ENCODE measurements at regions not wholly inside any gene's neighbourhood (a gene's known extent, or its start where the extent isn't known, plus 50 kb on each side); places are given as distances from the start of the nearest gene placed in this dataset.

- Histone ChIP-seq H3K4me2 (ENCODE audit: low read depth, low read length) (peak overlapping the region; percentile 17; the same call in 1 of the 2 replicates), H3K9ac (ENCODE audit: low read length) (no peak overlapping the region), H3F3A (ENCODE audit: insufficient read depth, low read length) (no peaks in the 10 kb centered on the region), H3K27ac (ENCODE audit: low read length) (peak overlapping the region; percentile 25; the same call in 1 of the 2 replicates), H3K4me3 (ENCODE audit: low read length) (no peak overlapping the region), H3K27me3 (replicated peaks; ENCODE audit: insufficient read depth, low read length) (no peaks in the 10 kb centered on the region), H3K9me2 (replicated peaks; ENCODE audit: insufficient read depth, low read length) (no peaks in the 10 kb centered on the region), H3K9me3 (replicated peaks; ENCODE audit: insufficient read depth, low read length) (no peaks in the 10 kb centered on the region), H2AFZ (ENCODE audit: low read length) (no peak overlapping the region), H3K4me1 (ENCODE audit: low read length) (peaks cover 3% of the 10 kb centered on the region; the same call in 1 of the 2 replicates), H4K20me1 (ENCODE audit: insufficient read depth, low read length) (no peaks in the 10 kb centered on the region), H3K79me2 (ENCODE audit: low read length) (no peaks in the 10 kb centered on the region), H3K36me3 (replicated peaks; ENCODE audit: insufficient read depth, low read length) (no peaks in the 10 kb centered on the region)
- TF ChIP-seq EZH2phosphoT487 (IDR thresholded peaks at IDR 0.05; ENCODE audit: low read length) (no peak), EZH2 (optimal IDR thresholded peaks at IDR 0.05; ENCODE audit: low read depth, low read length) (no peak), CTCF (IDR thresholded peaks at IDR 0.05; ENCODE audit: low read length) (no peak)
- DNase-seq, result no peak
Measured at GRCh38 chr6:134464690-134465411, 146.9 kb upstream of the SGK1 start.

DNA sequence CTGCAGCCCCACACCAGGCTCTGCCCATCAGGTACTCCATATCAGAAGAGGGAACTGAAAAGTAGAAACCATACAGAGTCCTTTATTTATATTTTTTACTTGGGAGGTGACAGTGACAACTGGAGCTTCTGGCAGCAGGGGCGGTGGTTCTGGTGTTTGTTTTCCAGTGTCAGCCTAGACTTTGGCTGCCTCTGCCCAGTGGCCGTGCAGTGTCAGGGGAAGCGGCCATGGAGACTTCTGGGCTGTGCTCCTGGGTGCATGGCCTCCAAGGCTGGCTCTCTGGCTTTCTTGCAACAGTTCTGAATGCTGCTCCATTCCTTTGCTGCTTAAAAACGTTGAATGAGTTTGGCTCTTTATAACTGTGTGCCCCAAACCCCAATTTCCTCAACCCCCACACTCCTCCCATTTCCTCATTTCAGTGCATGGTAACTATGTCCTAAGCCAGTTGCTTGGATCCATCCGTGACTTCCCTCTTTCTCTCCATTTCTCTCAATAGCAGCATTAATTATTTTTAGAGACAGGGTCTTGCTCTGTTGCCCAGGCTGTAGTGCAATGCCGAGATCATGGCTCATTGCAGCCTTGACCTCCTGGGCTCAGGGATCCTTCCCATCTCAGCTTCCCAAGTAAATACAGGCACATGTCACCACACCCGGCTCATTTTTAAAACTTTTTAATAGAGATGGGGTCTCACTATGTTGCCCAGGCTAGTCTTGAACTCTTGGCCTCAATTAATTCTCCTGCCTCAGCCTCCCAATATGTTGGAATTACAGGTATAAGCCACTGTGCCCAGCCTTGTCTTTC, 141.1 kb upstream of the SGK1 start:
- no peaks in the 10 kb centered on the region for H3K9me2 ChIP-seq (replicated peaks; ENCODE audit: insufficient read depth, low read length)
- no peak overlapping the region for H3K9ac ChIP-seq (ENCODE audit: low read length)
- no peaks in the 10 kb centered on the region for H3K9me3 ChIP-seq (replicated peaks; ENCODE audit: insufficient read depth, low read length)
- TF ChIP-seq EZH2phosphoT487 (IDR thresholded peaks at IDR 0.05; ENCODE audit: low read length) (no peak), EZH2 (optimal IDR thresholded peaks at IDR 0.05; ENCODE audit: low read depth, low read length) (no peak), CTCF (IDR thresholded peaks at IDR 0.05; ENCODE audit: low read length) (no peak)
- H3K27ac ChIP-seq (ENCODE audit: low read length), result no peak overlapping the region
- no peaks in the 10 kb centered on the region for H4K20me1 ChIP-seq (ENCODE audit: insufficient read depth, low read length)
- H2AFZ ChIP-seq (ENCODE audit: low read length), result no peak overlapping the region
- H3F3A ChIP-seq (ENCODE audit: insufficient read depth, low read length), result no peaks in the 10 kb centered on the region
- H3K4me2 ChIP-seq (ENCODE audit: low read depth, low read length), result no peak overlapping the region
- no peaks in the 10 kb centered on the region for H3K27me3 ChIP-seq (replicated peaks; ENCODE audit: insufficient read depth, low read length)
- no peak for DNase-seq
- H3K36me3 ChIP-seq (replicated peaks; ENCODE audit: insufficient read depth, low read length), result no peaks in the 10 kb centered on the region
- H3K79me2 ChIP-seq (ENCODE audit: low read length), result no peaks in the 10 kb centered on the region
- H3K4me1 ChIP-seq (ENCODE audit: low read length), result no peaks in the 10 kb centered on the region
- H3K4me3 ChIP-seq (ENCODE audit: low read length), result no peak overlapping the region

DNA sequence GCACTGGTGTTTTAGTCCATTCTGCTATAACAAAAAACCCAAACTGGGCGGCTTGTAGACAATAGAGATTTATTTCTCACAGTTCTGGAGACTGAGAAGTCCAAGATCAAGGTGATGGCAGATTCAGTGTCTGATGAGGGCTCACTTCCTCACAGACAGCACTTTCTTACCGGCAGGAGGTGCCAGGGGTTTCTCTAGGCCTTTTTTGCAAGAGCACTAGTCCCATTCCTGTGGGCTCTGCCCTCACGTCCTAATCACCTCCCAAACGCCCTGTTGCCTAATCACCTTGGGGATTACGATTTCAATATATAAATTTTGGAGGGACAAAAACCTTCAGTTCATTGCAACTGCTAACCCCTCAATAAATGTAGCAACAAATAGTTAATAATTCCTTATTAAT, 140.0 kb upstream of the SGK1 start:
- Histone ChIP-seq H3K9me3 (replicated peaks; ENCODE audit: insufficient read depth, low read length) (no peaks in the 10 kb centered on the region), H4K20me1 (ENCODE audit: insufficient read depth, low read length) (no peaks in the 10 kb centered on the region), H3K79me2 (ENCODE audit: low read length) (no peaks in the 10 kb centered on the region), H3K36me3 (replicated peaks; ENCODE audit: insufficient read depth, low read length) (no peaks in the 10 kb centered on the region), H2AFZ (ENCODE audit: low read length) (no peak overlapping the region), H3F3A (ENCODE audit: insufficient read depth, low read length) (no peaks in the 10 kb centered on the region), H3K9ac (ENCODE audit: low read length) (no peak overlapping the region), H3K9me2 (replicated peaks; ENCODE audit: insufficient read depth, low read length) (no peaks in the 10 kb centered on the region), H3K4me1 (ENCODE audit: low read length) (no peaks in the 10 kb centered on the region), H3K27me3 (replicated peaks; ENCODE audit: insufficient read depth, low read length) (no peaks in the 10 kb centered on the region), H3K4me3 (ENCODE audit: low read length) (no peak overlapping the region), H3K4me2 (ENCODE audit: low read depth, low read length) (no peak overlapping the region), H3K27ac (ENCODE audit: low read length) (no peak overlapping the region)
- no peak for DNase-seq
- TF ChIP-seq CTCF (IDR thresholded peaks at IDR 0.05; ENCODE audit: low read length) (no peak), EZH2phosphoT487 (IDR thresholded peaks at IDR 0.05; ENCODE audit: low read length) (no peak)
